ENCODE measurements at regions not wholly inside any gene's neighbourhood (a gene's known extent, or its start where the extent isn't known, plus 50 kb on each side); places are given as distances from the start of the nearest gene placed in this dataset.
"Not testable (repeated sequence)": the region's sequence is repeated elsewhere in the genome, so short reads cannot be mapped to it uniquely, and the experiment has no call there.

- not testable (repeated sequence) for DNase-seq, ATAC-seq
Observed at GRCh38 chr1:206311611-206312273, 108.4 kb downstream of the SRGAP2 start.

DNA sequence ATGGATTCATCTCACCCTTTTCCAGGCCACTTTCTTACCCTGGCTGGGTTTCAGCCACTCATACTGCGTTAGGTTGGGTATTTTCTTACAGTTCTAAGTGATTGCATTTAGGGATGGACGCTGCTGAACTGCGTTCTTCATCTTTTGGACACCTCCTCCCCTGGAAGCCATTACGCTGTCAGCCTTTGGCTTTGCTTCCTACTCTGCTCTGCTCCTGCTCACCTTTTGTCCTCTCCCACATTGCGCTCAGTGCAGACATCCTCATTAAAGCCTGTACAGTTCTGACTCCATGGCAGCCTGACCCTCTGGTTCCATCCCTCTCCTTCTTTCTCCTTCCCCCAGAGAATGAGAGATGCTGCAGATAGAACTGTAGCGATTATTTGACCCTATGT lies 108.9 kb downstream of the SRGAP2 start:
- DNase-seq, ATAC-seq: not testable (repeated sequence)

- ATAC-seq, DNase-seq: not testable (repeated sequence)
Observed at GRCh38 chr1:206314951-206315636, 111.8 kb downstream of the SRGAP2 start.

DNA sequence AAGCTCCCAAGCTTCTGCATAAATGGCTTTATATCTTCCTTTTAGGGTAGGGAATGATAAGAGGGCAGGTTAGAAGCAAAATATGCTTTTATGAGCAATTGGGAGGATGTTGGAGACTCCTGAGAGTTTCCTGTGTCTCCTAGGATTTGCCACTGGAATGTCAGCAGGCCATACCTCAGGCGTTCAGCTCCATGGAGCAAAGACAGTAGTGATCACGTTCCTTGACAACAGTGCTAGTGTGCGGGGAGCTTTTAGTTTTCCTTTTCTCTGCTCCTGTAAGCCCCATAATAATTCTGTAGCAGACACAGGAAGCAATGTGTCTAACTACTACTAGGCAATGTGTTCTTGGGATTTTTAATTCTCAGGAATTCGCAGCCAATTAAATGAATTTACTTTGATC lies 113.6 kb downstream of the SRGAP2 start:
- not testable (repeated sequence) for DNase-seq, ATAC-seq

- not testable (repeated sequence) for ATAC-seq
Observed at GRCh38 chr1:206317878-206318514, 114.7 kb downstream of the SRGAP2 start.

GRCh38 chr1:206320227-206320626 lies 116.9 kb downstream of the SRGAP2 start:
- DNase-seq = not testable (repeated sequence)

More at GRCh38 chr1:206317878-206318514, 114.7 kb downstream of the SRGAP2 start:
- not testable (repeated sequence) for DNase-seq

DNA sequence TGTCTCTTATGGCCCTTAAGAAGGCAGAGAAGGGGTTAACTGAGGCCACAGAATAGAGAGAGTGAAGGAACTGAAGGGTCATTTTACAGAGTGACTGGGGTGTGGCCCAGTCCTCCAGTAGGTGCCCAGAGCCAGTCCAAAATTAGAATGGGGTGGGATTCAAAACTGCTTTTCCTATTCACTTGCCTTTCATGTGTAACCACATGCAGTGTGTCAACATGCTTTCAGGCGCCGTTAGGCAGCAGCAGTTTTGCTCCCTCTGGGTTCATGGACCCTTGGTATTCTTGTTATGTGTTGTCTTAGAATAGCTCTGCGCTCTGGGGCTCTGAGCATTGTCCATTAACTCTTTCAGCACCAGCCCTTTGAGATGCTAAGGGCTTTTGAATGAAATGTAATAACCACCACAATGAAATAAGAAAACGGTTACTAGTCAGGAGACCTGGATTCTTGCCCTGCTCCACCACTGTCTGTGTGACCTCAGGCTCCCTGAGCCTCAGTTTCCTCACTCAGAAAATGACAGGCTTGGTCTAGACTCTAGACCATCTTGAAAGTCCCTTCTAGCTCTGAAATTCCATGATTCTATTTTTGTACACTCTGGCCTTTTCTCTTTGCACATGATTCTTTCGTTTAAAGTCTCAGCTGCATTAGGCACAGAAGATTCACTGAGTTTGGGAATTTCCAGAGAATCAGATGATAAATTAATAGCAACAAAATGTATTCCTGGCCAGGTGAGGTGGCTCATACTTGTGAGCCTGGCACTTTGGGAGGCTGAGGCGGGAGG lies 123.0 kb downstream of the SRGAP2 start:
- DNase-seq = not testable (repeated sequence)

More at GRCh38 chr1:206320227-206320626, 116.9 kb downstream of the SRGAP2 start:
- ATAC-seq = not testable (repeated sequence)

GRCh38 chr1:206331597-206331996 lies 128.3 kb downstream of the SRGAP2 start:
- DNase-seq, ATAC-seq: not testable (repeated sequence)

More for the DNA sequence above, 123.0 kb downstream of the SRGAP2 start:
- ATAC-seq = not testable (repeated sequence)

DNA sequence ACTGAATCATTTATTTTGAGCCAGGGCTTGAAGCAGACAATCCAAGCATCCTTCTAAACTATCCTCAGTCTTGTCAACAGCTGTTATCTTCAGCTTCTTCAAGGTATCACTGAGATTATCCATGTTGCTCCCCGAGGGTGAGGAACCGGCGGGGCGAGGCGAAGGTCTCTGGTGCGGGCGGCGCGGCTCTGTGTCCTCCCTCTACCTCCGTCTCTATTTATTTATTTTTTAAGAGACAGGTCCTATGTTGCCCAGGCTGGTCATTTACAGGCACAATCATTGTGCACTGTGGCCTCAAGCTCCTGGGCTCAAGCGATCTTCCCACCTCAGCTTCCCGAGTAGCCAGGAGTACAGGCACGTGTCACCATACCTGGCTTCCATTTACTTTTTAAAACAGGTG lies 130.0 kb downstream of the SRGAP2 start:
- not testable (repeated sequence) for ATAC-seq

DNA sequence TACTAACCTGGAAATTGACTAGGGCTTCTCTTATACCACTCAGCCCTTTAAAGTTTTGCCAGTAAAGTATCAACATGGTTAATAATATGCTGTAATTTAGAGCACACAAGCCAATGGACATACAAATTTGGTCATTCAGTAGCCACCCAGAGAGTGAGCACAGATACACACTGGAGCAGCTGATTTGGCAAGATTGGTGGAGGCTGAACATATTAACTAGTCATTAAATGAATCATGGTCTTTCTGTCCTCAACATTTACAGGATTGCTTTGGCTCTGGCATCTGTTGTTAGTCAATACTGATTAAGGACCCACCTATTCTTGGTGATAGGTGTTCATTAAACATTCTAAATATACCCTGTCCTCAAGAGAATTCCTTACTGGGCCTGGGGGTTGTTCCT lies 130.6 kb downstream of the SRGAP2 start:
- ATAC-seq = not testable (repeated sequence)

More for the DNA sequence above, 130.0 kb downstream of the SRGAP2 start:
- DNase-seq = not testable (repeated sequence)

DNA sequence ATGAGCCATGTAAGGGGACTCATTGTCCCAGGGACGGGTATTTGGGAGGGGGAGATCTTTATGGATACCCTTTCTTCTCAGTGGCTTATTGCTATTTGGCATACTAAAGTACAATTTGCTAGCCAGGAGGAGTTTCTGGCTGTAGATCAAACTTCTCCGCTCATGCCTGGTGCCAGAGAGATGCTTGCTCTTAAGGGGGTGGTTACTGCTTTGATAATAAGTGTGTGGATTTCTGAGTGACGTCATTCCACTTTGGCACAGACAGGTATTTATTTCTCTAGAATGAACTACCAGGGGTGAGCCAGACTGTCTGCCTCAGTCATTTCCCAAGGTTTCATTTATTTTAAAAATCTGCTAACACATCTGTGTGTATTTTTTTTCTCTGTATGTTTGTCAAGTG lies 131.1 kb downstream of the SRGAP2 start:
- ATAC-seq, DNase-seq: not testable (repeated sequence)

More for the DNA sequence above, 130.6 kb downstream of the SRGAP2 start:
- not testable (repeated sequence) for DNase-seq

- not testable (repeated sequence) for DNase-seq, ATAC-seq
Observed at GRCh38 chr1:206335162-206335561, 131.8 kb downstream of the SRGAP2 start.

DNA sequence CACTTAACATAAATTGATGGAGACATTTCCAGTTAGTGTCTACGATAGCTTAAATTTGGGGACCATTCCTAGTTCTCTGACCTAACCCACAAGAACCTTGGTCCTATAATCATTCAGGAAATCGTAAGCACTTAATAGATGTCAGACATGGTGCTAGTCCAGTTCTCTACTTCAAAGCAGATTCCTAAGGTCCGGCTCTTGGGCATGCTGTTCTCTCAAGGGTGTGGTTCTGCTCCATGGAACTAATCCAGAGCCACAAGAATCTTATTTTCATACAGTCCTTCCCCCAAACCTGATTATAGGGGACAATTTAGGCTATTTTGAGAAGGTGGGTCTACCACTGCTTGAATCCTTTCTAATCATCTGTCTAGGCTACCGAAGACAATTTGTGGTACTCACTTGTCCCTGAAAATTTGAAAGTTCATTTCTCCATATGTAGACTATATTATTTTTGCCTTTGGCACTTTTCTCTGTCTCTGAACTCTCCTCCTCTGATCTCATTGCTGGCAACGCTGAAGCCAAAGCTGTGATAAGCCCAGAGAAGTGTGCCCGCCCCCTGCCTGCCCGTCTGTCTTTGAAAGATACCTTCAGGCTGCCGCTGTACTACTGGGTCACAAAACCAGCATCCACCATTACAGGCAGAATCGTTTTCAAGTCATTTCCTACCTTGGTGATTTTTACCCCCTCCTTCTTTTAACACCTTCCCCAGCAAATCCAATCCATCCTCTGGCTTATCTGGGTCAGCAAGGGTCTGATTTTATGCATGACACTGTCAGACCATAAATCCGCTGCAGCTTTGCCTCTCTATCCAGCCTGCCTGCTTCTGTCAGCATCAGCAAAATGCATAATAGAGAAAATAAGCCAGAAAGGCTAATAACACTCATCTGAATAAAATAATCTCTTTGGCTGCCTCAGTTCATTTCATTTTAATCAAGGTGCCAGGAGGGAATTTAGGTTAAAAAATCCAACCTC lies 132.8 kb downstream of the SRGAP2 start:
- DNase-seq, ATAC-seq: not testable (repeated sequence)

- ATAC-seq, DNase-seq: not testable (repeated sequence)
Observed at GRCh38 chr1:206337024-206337423, 133.3 kb upstream of the IKBKE start.

DNA sequence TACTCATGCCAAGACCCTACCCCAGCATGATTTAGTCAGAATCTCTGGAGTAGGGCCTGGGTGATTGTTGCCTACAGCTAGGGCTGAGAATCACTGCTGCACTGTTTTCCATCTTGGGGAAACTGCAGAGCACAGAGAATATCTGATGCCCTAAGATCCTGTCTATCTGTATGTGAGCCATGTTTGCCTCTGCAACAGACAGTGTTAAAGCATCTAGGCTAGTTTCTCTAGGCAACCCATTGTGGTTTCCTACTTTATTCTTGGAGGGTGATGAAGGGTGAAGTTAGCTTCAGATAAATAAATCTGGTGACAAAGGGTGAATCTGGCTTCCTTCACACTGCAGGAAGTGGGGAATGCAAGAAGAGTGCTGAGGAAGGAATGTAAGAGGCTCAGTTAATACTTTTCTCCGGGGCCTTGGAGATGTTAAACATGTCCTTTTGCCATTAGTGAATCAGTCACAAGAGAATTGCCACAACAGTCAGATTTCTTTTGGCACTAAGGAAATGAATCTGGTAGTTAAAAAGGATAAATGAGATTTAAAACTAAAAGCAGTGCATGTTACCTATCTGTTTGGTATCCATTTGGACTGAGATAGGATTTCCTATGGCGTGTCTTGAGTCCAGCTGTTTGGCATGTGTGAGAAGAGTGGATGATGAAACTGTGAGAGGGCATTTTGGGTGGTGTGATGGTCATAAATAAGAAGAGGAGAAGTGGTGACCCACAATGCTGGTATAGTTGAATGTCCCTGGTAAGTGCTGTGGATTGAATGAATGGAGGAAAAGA lies 119.6 kb upstream of the IKBKE start:
- not testable (repeated sequence) for DNase-seq, ATAC-seq

DNA sequence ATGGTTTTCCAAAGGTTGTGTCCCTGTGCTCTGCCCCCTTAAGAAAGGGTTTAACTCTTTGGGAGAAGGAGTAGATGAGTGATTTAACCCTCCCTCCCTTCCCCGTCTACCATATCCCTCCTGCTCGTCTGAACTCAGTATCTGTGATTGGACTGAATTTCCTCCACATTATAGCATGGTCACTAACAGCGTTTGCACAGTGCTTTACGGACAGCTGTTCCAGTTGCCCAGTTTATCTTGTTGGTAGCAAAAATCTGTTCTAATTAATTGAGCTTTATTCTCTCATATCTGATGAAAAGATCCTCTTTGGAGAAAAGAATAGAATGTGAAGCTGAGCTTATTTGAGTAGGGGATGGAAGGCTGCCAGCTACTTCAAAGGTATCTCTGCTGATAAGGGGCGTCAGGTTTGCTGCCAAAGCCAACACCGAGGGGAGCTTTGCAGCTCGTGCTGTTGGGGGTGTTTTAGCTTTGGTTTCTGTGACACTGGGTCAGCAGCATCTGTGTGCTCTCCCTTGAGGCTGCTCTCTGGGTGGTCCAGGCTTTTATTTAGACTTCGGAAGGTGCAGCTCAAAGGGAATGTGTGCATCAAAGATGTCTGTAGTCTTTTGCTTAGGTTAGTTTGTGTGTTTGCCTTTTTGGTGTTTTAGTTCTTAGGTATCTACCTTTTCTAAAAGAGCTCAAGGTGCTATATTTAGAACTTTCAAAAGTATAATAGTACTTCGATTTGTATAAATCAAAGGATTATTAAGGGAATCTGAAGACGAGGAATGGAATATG lies 118.8 kb upstream of the IKBKE start:
- not testable (repeated sequence) for ATAC-seq, DNase-seq

- DNase-seq = not testable (repeated sequence)
- peak; percentile 91 for ATAC-seq
Observed at GRCh38 chr1:206356310-206356709, 114.0 kb upstream of the IKBKE start.

DNA sequence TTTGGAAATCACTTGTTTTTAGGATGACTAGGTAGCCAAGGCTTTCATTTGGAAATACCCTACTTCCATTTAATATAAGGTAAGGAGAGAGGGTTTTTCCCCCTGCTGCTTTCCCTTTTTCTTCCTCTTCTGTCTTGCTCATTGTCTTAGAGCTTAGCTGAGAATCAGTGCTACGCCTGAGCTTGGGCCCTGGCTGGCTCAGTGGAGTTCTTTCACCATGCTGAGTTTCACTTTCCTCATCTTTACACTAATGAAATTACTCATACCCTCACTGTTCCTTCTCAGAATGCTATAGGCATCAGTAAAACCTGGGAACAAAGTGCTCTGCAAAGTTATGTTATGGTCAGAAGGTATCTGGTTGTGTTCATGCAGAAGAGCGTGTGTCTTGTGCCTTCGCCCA lies 112.3 kb upstream of the IKBKE start:
- DNase-seq (peak; percentile 51), ATAC-seq (peak; percentile 89)

- not testable (repeated sequence) for ATAC-seq
Observed at GRCh38 chr1:206358771-206359170, 111.5 kb upstream of the IKBKE start.

More at GRCh38 chr1:206358771-206359170, 111.5 kb upstream of the IKBKE start:
- DNase-seq = not testable (repeated sequence)

Data from stimulated activated naive CD8-positive, alpha-beta T cell treated with anti-CD3 and anti-CD28 coated beads, Interleukin-15, Interleukin-2, amounts not matched to agents 100 U/mL and 50 U/mL, for 24 hours (primary cell).